SK-N-SH (cell line): ENCODE measurements at regions not wholly inside any gene's neighbourhood (a gene's known extent, or its start where the extent isn't known, plus 50 kb on each side); places are given as distances from the start of the nearest gene placed in this dataset.

Experiments
- CTCF ChIA-PET: fragments of 300-600, 350-600 bp; formaldehyde crosslinking; extraction: SDS; loops from one replicate; lab custom pipeline; 2021; lab: Yijun Ruan, JAX
- POLR2A ChIA-PET: fragments of 350-600 bp; sonication (Branson Sonifier 250); formaldehyde crosslinking; extraction: SDS; loops from one replicate; lab custom pipeline; 2020; ENCODE audit warnings: antibody characterized with exemption, inconsistent platforms; lab: Yijun Ruan, JAX
- DNase-seq: peaks from one replicate; pipeline ENCODE4 v3.0.0; 2012
- H2AFZ ChIP-seq: fragments of 200-600 bp; sonication (generic); 2 replicates; pipeline ENCODE4 v1.8.1; 2016; ENCODE audit warnings: antibody characterized with exemption, mild to moderate bottlenecking, low read depth
- H3F3A ChIP-seq: fragments of 200-600 bp; sonication (generic); replicated peaks from 2 replicates; pipeline ENCODE3; 2016; ENCODE audit warnings: antibody characterized with exemption, mild to moderate bottlenecking; ENCODE audit not compliant: insufficient read depth
- H3K27ac ChIP-seq, 2 experiments: fragments of 200-500 bp in 1 of 2; fragments of 200-600 bp in 1 of 2; sonication (Bioruptor generic) in 1 of 2; sonication (generic), shearing (Covaris generic) in 1 of 2; 2 replicates each; pipeline versions ENCODE4 v1.5.1 to v1.6.1; 2014 to 2016; ENCODE audit warnings: low read depth in 2 of 2, inconsistent platforms in 1 of 2, low read length in 1 of 2, mild to moderate bottlenecking in 1 of 2, mixed read lengths in 1 of 2
- H3K27me3 ChIP-seq: fragments of 200-600 bp; sonication (generic), shearing (Covaris generic); 2 replicates; pipeline ENCODE4 v1.6.1; 2016; ENCODE audit warnings: mixed run types; ENCODE audit not compliant: insufficient read depth
- H3K36me3 ChIP-seq, 2 experiments: fragments of 200-500 bp in 1 of 2; fragments of 200-600 bp in 1 of 2; sonication (Bioruptor generic) in 1 of 2; sonication (generic) in 1 of 2; replicated peaks in 1 of 2; 2 replicates each; pipeline versions ENCODE3 to v1.5.1; 2014 to 2016; ENCODE audit warnings: low read length in 1 of 2, mild to moderate bottlenecking in 1 of 2; ENCODE audit not compliant: insufficient read depth in 2 of 2, control insufficient read depth in 1 of 2
- H3K4me1 ChIP-seq, 2 experiments: fragments of 200-500 bp in 1 of 2; fragments of 200-600 bp in 1 of 2; sonication (Bioruptor generic) in 1 of 2; sonication (generic), shearing (Covaris generic) in 1 of 2; 2 replicates each; pipeline versions ENCODE4 v1.5.1 to v1.6.1; 2014 to 2016; ENCODE audit warnings: low read depth in 1 of 2, low read length in 1 of 2, mixed run types in 1 of 2; ENCODE audit not compliant: insufficient read depth in 2 of 2, control insufficient read depth in 1 of 2
- H3K4me2 ChIP-seq: fragments of 200-600 bp; sonication (generic), shearing (Covaris generic); 2 replicates; pipeline ENCODE4 v1.6.1; 2017; ENCODE audit warnings: mixed run types
- H3K4me3 ChIP-seq, 2 experiments: fragments of 200-500 bp in 1 of 2; fragments of 200-600 bp in 1 of 2; sonication (Bioruptor generic) in 1 of 2; sonication (generic), shearing (Covaris generic) in 1 of 2; 2 replicates each; pipeline versions ENCODE4 v1.5.1 to v1.8.1; 2014 to 2016; ENCODE audit warnings: low read depth in 2 of 2, inconsistent platforms in 1 of 2, low read length in 1 of 2, mild to moderate bottlenecking in 1 of 2, mixed read lengths in 1 of 2, moderate library complexity in 1 of 2
- H3K79me2 ChIP-seq: fragments of 200-600 bp; sonication (generic); 2 replicates; pipeline ENCODE4 v1.8.1; 2017; ENCODE audit warnings: mild to moderate bottlenecking; ENCODE audit not compliant: insufficient read depth
- H3K9ac ChIP-seq: fragments of 200-600 bp; sonication (generic); 2 replicates; pipeline ENCODE4 v1.6.1; 2017; ENCODE audit warnings: mixed run types
- H3K9me2 ChIP-seq: fragments of 200-600 bp; sonication (generic); 2 replicates; pipeline ENCODE4 v1.6.1; 2017; ENCODE audit warnings: mixed run types
- H3K9me3 ChIP-seq: fragments of 200-600 bp; sonication (generic); 2 replicates; pipeline ENCODE4 v1.6.1; 2017; ENCODE audit warnings: mixed run types, mild to moderate bottlenecking, moderate library complexity
- H4K20me1 ChIP-seq: fragments of 200-600 bp; sonication (generic); 2 replicates; pipeline ENCODE4 v1.6.1; 2017; ENCODE audit warnings: mild to moderate bottlenecking, mixed run types; ENCODE audit not compliant: insufficient read depth
- CHD2 ChIP-seq: fragments of 150-350 bp; IDR thresholded peaks from 2 replicates; pipeline ENCODE4 v1.6.1; 2018; ENCODE audit warnings: low read length; ENCODE audit not compliant: partially characterized antibody
- EZH2phosphoT487 ChIP-seq: fragments of 200-600 bp; sonication (generic); IDR thresholded peaks from 2 replicates; pipeline ENCODE4 v1.6.1; 2017; ENCODE audit warnings: low read depth, mixed run types, mild to moderate bottlenecking, antibody characterized with exemption, moderate library complexity, borderline replicate concordance
- FOSL2 ChIP-seq: IDR thresholded peaks from 2 replicates; pipeline ENCODE4 v1.4.0; 2012; ENCODE audit warnings: low read depth, mild to moderate bottlenecking, moderate library complexity, borderline replicate concordance
- FOXM1 ChIP-seq: IDR thresholded peaks from 2 replicates; pipeline ENCODE4 v1.4.0; 2012; ENCODE audit warnings: low read depth, mild to moderate bottlenecking
- GABPA ChIP-seq: IDR thresholded peaks from 2 replicates; pipeline ENCODE4 v1.4.0; 2012; ENCODE audit warnings: low read depth, mild to moderate bottlenecking
- NFIC ChIP-seq: IDR thresholded peaks from 2 replicates; pipeline ENCODE4 v1.4.0; 2012; ENCODE audit warnings: borderline replicate concordance
- RFX5 ChIP-seq: IDR thresholded peaks from 2 replicates; pipeline ENCODE4 v1.6.1; 2012; ENCODE audit warnings: mild to moderate bottlenecking, improper control_type of control experiment, low read length
- SMC3 ChIP-seq: IDR thresholded peaks from 2 replicates; pipeline ENCODE4 v1.6.1; 2012; ENCODE audit warnings: low read depth, low read length, improper control_type of control experiment
- TAF1 ChIP-seq: IDR thresholded peaks from 2 replicates; pipeline ENCODE4 v1.6.1; 2012; ENCODE audit warnings: low read depth, mild to moderate bottlenecking, low read length, moderate library complexity, borderline replicate concordance
- TCF12 ChIP-seq: IDR thresholded peaks from 2 replicates; pipeline ENCODE4 v1.4.0; 2012
- TEAD4 ChIP-seq: IDR thresholded peaks from 2 replicates; pipeline ENCODE4 v1.4.0; 2012; ENCODE audit warnings: mild to moderate bottlenecking, borderline replicate concordance; ENCODE audit not compliant: insufficient read depth
- WGBS: methylation state at CpG from one replicate; pipeline ENCODE4 v1.1.6; 2017; ENCODE audit warnings: low lambda C conversion rate; 5-methylcytosine and 5-hydroxymethylcytosine counted together
- TF ChIP-seq, protein P1 (sequence below): fragments of 150-350 bp; IDR thresholded peaks from 2 replicates; pipeline ENCODE4 v1.6.1; 2017; ENCODE audit warnings: antibody characterized with exemption, low read length, low read depth, borderline replicate concordance
- TF ChIP-seq, protein P2 (sequence below): IDR thresholded peaks from 2 replicates; pipeline ENCODE4 v1.4.0; 2012; ENCODE audit warnings: low read depth
- TF ChIP-seq, protein P3 (sequence below): IDR thresholded peaks from 2 replicates; pipeline ENCODE4 v1.4.0; 2012; ENCODE audit warnings: low read depth, borderline replicate concordance
- TF ChIP-seq, protein P4 (sequence below): fragments of 150-350 bp; IDR thresholded peaks from 2 replicates; pipeline ENCODE4 v1.6.1; 2016; ENCODE audit warnings: mild to moderate bottlenecking, low read depth, low read length
- TF ChIP-seq, protein P5 (sequence below): fragments of 200-600 bp; sonication (generic); IDR thresholded peaks from 2 replicates; pipeline ENCODE4 v1.6.1; 2017; ENCODE audit warnings: antibody characterized with exemption, mild to moderate bottlenecking, moderate library complexity

DNA sequence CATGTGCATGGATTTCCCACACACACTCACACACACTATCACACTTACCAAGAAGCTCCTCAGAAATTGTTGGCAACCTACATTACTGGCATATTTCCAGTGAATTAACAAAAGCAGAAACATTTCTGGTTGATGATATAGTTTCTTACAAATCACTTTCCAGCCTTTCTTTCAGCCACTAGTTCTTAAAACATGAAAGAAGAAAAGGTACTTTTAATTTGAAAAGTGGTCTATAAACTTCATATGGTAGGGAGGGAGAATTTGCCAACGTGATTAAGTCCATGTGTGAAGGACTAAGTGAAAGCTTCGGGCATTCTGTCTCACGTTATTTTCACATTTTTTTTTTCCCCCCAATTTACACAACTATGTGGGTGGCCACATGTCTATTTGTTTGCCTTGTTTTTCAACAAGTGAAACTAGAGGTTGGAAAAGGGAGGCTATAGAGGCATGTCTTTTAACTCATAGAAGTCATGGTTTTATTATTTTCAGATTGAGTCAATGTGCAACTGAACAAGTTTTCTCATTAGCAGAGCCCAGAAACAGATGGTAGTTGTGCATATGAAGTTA lies 832.1 kb upstream of the INTU start:
- WGBS: 57% methylated on average over 3 of the region's 3 CpGs
- CTCF ChIA-PET: interaction anchor here (1.6 kb wide), 1 partner anchor 15 kb away, joined by 3 read pairs; no protein-coding TSS in a partner anchor
- no peak overlapping the region for H3K27ac ChIP-seq

DNA sequence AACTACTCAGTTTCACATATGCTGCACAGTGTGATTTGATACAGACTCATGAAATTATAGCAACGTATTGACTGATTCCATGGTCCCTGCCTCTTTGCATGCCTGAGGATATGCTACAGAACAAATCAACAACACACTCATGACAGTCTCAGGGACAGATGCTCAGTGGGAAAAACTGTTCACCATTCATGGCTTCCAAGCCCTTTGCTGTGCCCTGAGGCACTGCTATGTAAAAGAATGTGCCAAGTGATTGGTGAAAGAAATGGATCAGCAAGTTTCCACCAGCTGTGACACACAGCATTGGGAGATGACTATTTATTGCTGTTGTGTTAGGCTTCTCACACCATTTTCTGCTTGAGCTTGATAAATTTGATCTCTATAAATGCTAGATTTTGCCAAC lies 825.6 kb upstream of the INTU start:
- Histone ChIP-seq H3K4me1 (no peaks in the 10 kb centered on the region; a peak in 1 of 4 replicates), H3K4me3 (no peak overlapping the region), H3K9me3 (no peaks in the 10 kb centered on the region; the same call in 1 of the 2 replicates), H3K4me2 (no peak overlapping the region), H3K9me2 (no peaks in the 10 kb centered on the region; the same call in 1 of the 2 replicates), H3K36me3 (no peaks in the 10 kb centered on the region), H2AFZ (no peak overlapping the region), H3F3A (no peaks in the 10 kb centered on the region), H3K9ac (no peak overlapping the region), H3K79me2 (no peaks in the 10 kb centered on the region), H3K27ac (no peak overlapping the region), H3K27me3 (no peaks in the 10 kb centered on the region), H4K20me1 (no peaks in the 10 kb centered on the region)
- TF ChIP-seq EZH2phosphoT487 (no peak), SMC3 (no peak), RFX5 (no peak)
- TF ChIP-seq, protein P1, sequence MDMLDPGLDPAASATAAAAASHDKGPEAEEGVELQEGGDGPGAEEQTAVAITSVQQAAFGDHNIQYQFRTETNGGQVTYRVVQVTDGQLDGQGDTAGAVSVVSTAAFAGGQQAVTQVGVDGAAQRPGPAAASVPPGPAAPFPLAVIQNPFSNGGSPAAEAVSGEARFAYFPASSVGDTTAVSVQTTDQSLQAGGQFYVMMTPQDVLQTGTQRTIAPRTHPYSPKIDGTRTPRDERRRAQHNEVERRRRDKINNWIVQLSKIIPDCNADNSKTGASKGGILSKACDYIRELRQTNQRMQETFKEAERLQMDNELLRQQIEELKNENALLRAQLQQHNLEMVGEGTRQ: no peak
- DNase-seq: no peak
- ChIA-PET CTCF (no interaction called here), POLR2A (no interaction called here)
- WGBS: 81% methylated on average over 1 of the region's 1 CpG

More for the DNA sequence above, 832.1 kb upstream of the INTU start:
- no peak overlapping the region for H2AFZ ChIP-seq
- H3K4me3 ChIP-seq: no peak overlapping the region
- no peaks in the 10 kb centered on the region; the same call in 1 of the 2 replicates for H3K9me2 ChIP-seq
- no peaks in the 10 kb centered on the region for H3F3A ChIP-seq
- H3K36me3 ChIP-seq: no peaks in the 10 kb centered on the region
- POLR2A ChIA-PET: no interaction called here
- DNase-seq: no peak
- no peaks in the 10 kb centered on the region for H3K9me3 ChIP-seq
- no peak overlapping the region for H3K9ac ChIP-seq
- 0 out of 2 replicates have a peak, but pooled peaks have one; percentile 11 for TF ChIP-seq TCF12
- TF ChIP-seq NFIC: peak; percentile 33; the same call in 1 of the 2 replicates
- TF ChIP-seq FOXM1: no peak
- no peaks in the 10 kb centered on the region for H3K4me1 ChIP-seq
- no peak overlapping the region for H3K4me2 ChIP-seq
- no peaks in the 10 kb centered on the region for H3K27me3 ChIP-seq
- no peaks in the 10 kb centered on the region for H4K20me1 ChIP-seq
- H3K79me2 ChIP-seq: no peaks in the 10 kb centered on the region

DNA sequence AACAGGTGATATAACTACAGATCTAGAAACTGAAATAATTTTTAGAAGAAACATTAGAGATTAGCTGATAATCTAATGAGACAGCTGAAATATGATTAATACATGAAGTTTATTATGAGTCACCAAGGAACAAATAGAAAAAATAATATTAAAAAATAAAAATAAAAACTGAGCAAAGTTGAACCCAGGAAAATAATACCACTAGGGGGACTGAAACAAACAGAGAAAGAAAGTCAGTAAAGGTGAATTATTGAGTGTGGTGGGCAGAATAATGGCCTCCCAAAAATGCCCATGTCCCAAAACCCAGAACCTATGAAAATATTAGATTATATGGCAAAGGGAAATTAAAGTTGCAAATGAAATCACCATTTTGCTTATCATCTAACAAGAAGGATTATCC lies 820.7 kb upstream of the INTU start:
- H3K9me2 ChIP-seq: no peaks in the 10 kb centered on the region
- no peaks in the 10 kb centered on the region for H3K79me2 ChIP-seq
- POLR2A ChIA-PET: no interaction called here
- no peak overlapping the region for H3K4me2 ChIP-seq
- H3K27me3 ChIP-seq: no peaks in the 10 kb centered on the region
- H3K4me3 ChIP-seq: no peak overlapping the region
- no peak overlapping the region for H2AFZ ChIP-seq
- H3K4me1 ChIP-seq: no peaks in the 10 kb centered on the region; a peak in 1 of 4 replicates
- H3K9me3 ChIP-seq: no peaks in the 10 kb centered on the region; the same call in 1 of the 2 replicates
- H3K9ac ChIP-seq: no peak overlapping the region
- no peak overlapping the region for H3K27ac ChIP-seq
- H3F3A ChIP-seq: no peaks in the 10 kb centered on the region
- H4K20me1 ChIP-seq: no peaks in the 10 kb centered on the region
- H3K36me3 ChIP-seq: no peaks in the 10 kb centered on the region
- no peak for DNase-seq
- CTCF ChIA-PET: interaction anchor here (0.7 kb wide), 1 partner anchor 31 kb away, joined by 3 read pairs; no protein-coding TSS in a partner anchor
- TF ChIP-seq, protein P2, sequence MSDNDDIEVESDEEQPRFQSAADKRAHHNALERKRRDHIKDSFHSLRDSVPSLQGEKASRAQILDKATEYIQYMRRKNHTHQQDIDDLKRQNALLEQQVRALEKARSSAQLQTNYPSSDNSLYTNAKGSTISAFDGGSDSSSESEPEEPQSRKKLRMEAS: no peak
- no peak for TF ChIP-seq TAF1
- no peak for TF ChIP-seq TEAD4
- no peak for TF ChIP-seq RFX5
- TF ChIP-seq, protein P3, sequence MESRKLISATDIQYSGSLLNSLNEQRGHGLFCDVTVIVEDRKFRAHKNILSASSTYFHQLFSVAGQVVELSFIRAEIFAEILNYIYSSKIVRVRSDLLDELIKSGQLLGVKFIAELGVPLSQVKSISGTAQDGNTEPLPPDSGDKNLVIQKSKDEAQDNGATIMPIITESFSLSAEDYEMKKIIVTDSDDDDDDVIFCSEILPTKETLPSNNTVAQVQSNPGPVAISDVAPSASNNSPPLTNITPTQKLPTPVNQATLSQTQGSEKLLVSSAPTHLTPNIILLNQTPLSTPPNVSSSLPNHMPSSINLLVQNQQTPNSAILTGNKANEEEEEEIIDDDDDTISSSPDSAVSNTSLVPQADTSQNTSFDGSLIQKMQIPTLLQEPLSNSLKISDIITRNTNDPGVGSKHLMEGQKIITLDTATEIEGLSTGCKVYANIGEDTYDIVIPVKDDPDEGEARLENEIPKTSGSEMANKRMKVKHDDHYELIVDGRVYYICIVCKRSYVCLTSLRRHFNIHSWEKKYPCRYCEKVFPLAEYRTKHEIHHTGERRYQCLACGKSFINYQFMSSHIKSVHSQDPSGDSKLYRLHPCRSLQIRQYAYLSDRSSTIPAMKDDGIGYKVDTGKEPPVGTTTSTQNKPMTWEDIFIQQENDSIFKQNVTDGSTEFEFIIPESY: no peak
- no peak for TF ChIP-seq CHD2
- TF ChIP-seq, protein P4, sequence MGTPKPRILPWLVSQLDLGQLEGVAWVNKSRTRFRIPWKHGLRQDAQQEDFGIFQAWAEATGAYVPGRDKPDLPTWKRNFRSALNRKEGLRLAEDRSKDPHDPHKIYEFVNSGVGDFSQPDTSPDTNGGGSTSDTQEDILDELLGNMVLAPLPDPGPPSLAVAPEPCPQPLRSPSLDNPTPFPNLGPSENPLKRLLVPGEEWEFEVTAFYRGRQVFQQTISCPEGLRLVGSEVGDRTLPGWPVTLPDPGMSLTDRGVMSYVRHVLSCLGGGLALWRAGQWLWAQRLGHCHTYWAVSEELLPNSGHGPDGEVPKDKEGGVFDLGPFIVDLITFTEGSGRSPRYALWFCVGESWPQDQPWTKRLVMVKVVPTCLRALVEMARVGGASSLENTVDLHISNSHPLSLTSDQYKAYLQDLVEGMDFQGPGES: no peak
- TF ChIP-seq FOSL2: no peak
- no peak for TF ChIP-seq GABPA
- TF ChIP-seq TCF12: no peak
- TF ChIP-seq, protein P5, sequence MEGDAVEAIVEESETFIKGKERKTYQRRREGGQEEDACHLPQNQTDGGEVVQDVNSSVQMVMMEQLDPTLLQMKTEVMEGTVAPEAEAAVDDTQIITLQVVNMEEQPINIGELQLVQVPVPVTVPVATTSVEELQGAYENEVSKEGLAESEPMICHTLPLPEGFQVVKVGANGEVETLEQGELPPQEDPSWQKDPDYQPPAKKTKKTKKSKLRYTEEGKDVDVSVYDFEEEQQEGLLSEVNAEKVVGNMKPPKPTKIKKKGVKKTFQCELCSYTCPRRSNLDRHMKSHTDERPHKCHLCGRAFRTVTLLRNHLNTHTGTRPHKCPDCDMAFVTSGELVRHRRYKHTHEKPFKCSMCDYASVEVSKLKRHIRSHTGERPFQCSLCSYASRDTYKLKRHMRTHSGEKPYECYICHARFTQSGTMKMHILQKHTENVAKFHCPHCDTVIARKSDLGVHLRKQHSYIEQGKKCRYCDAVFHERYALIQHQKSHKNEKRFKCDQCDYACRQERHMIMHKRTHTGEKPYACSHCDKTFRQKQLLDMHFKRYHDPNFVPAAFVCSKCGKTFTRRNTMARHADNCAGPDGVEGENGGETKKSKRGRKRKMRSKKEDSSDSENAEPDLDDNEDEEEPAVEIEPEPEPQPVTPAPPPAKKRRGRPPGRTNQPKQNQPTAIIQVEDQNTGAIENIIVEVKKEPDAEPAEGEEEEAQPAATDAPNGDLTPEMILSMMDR: no peak
